CD4-positive, alpha-beta T cell treated with Interleukin-12 subunit alpha and Interleukin-12 subunit beta, for 1 hour (primary cell): ENCODE measurements at regions not wholly inside any gene's neighbourhood (a gene's known extent, or its start where the extent isn't known, plus 50 kb on each side); places are given as distances from the start of the nearest gene placed in this dataset.
"Not testable (repeated sequence)": the region's sequence is repeated elsewhere in the genome, so short reads cannot be mapped to it uniquely, and the experiment has no call there.

Source experiments
- DNase-seq: peaks from one replicate; pipeline ENCODE4 v3.0.0-alpha.2; 2020

- DNase-seq: peak; percentile 20
Observed at GRCh38 chr14:35932659-35933159, 106.6 kb downstream of the BRMS1L start.

GRCh38 chr14:35932136-35932535, 106.0 kb downstream of the BRMS1L start:
- DNase-seq: no peak

- no peak for DNase-seq
Observed at GRCh38 chr14:35931346-35931745, 105.2 kb downstream of the BRMS1L start.

- DNase-seq: no peak
Observed at GRCh38 chr14:35929186-35929585, 103.0 kb downstream of the BRMS1L start.

GRCh38 chr14:35927727-35928126, 101.6 kb downstream of the BRMS1L start:
- DNase-seq: no peak

- DNase-seq: no peak
Observed at GRCh38 chr14:35925319-35925718, 99.2 kb downstream of the BRMS1L start.

GRCh38 chr14:35922590-35922989, 96.5 kb downstream of the BRMS1L start:
- not testable (repeated sequence) for DNase-seq

- DNase-seq: no peak
Observed at GRCh38 chr14:35921745-35922144, 95.6 kb downstream of the BRMS1L start.
